Transverse colon (tissue), 4 donors: ENCODE measurements at regions not wholly inside any gene's neighbourhood (a gene's known extent, or its start where the extent isn't known, plus 50 kb on each side); places are given as distances from the start of the nearest gene placed in this dataset.

Experiments
- CTCF ChIP-seq, 5 experiments: fragments of 200-600 bp in 3 of 5; fragments of 450-650 bp in 2 of 5; sonication (generic) in 3 of 5; IDR thresholded peaks; 1 replicate in 2 of 5; 2 replicates in 3 of 5; pipeline ENCODE4 v1.5.1; 2016 to 2017; ENCODE audit warnings: antibody characterized with exemption in 5 of 5, inconsistent platforms in 3 of 5, mild to moderate bottlenecking in 2 of 5, moderate library complexity in 1 of 5
- EP300 ChIP-seq: sonication (generic); formaldehyde crosslinking; IDR thresholded peaks from one replicate; pipeline ENCODE4 v1.6.1; 2017; ENCODE audit warnings: antibody characterized with exemption, low read depth
- POLR2A ChIP-seq: fragments of 450-650 bp; IDR thresholded peaks from one replicate; pipeline ENCODE4 v1.6.1; 2016; ENCODE audit warnings: antibody characterized with exemption, mild to moderate bottlenecking, moderate library complexity
- POLR2AphosphoS5 ChIP-seq, 3 donors: sonication (generic); formaldehyde crosslinking; IDR thresholded peaks; one replicate each; pipeline ENCODE4 v1.6.1; 2016; ENCODE audit warnings: antibody characterized with exemption in 3 of 3

- TF ChIP-seq CTCF (IDR thresholded peaks at IDR 0.05) (no peak), POLR2A (no peak), POLR2AphosphoS5 (IDR thresholded peaks at IDR 0.05) (no peak), EP300 (no peak)
These were observed 505.0 kb upstream of the SLC35B3 start for GRCh38 chr6:8940356-8940755.
